ENCODE measurements at regions not wholly inside any gene's neighbourhood (a gene's known extent, or its start where the extent isn't known, plus 50 kb on each side); places are given as distances from the start of the nearest gene placed in this dataset.

DNA sequence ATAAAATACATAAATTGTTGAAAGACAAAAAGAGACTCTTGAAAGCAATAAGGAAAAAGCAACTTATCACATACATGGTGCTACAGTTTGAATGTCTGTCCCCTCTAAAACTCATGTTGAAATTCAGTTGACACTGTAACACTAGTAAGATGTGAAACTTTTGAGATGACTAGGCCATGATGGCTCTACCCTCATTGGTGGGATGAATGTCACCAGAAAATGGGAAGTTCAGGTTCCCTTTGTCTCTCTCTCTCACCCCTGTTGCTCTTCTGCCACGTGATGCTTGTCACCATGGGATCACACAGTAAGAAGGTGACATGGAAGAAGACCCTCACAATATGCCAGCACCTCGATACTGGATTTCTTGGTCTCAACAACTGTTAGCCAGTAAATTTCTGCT is 50.3 kb upstream of the SPTLC1 start:
- TF ChIP-seq, protein P1, sequence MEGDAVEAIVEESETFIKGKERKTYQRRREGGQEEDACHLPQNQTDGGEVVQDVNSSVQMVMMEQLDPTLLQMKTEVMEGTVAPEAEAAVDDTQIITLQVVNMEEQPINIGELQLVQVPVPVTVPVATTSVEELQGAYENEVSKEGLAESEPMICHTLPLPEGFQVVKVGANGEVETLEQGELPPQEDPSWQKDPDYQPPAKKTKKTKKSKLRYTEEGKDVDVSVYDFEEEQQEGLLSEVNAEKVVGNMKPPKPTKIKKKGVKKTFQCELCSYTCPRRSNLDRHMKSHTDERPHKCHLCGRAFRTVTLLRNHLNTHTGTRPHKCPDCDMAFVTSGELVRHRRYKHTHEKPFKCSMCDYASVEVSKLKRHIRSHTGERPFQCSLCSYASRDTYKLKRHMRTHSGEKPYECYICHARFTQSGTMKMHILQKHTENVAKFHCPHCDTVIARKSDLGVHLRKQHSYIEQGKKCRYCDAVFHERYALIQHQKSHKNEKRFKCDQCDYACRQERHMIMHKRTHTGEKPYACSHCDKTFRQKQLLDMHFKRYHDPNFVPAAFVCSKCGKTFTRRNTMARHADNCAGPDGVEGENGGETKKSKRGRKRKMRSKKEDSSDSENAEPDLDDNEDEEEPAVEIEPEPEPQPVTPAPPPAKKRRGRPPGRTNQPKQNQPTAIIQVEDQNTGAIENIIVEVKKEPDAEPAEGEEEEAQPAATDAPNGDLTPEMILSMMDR (IDR thresholded peaks at IDR 0.05; ENCODE audit: extremely low read depth in 1 of 2, insufficient read depth in 1 of 2, low read depth in 1 of 2, low read length in 2 of 2) = no peak
- TF ChIP-seq EZH2 (IDR thresholded peaks at IDR 0.05; ENCODE audit: borderline replicate concordance, low read depth, low read length, severe bottlenecking) (no peak), JUN (IDR thresholded peaks at IDR 0.05; ENCODE audit: borderline replicate concordance, insufficient read depth, insufficient read length, low read depth) (no peak), FOS (IDR thresholded peaks at IDR 0.05; ENCODE audit: borderline replicate concordance, insufficient read depth, low read length) (no peak), POLR2A (IDR thresholded peaks at IDR 0.05; ENCODE audit: low read depth, low read length) (no peak), POLR2AphosphoS5 (IDR thresholded peaks at IDR 0.05; ENCODE audit: insufficient read depth, low read depth, low read length) (no peak)

Measured in endothelial cell of umbilical vein (primary cell).